CD4-positive, alpha-beta T cell treated with Interleukin-6 for 4 hours (primary cell): ENCODE measurements at regions not wholly inside any gene's neighbourhood (a gene's known extent, or its start where the extent isn't known, plus 50 kb on each side); places are given as distances from the start of the nearest gene placed in this dataset.

Experiments used
- DNase-seq: peaks from one replicate; pipeline ENCODE4 v3.0.0-alpha.2; 2020; ENCODE audit warnings: mixed read lengths

GRCh38 chrX:49773993-49774392 is 55.1 kb upstream of the PAGE4 start:
- no peak for DNase-seq

- DNase-seq: no peak
These were observed 61.9 kb upstream of the PAGE4 start for GRCh38 chrX:49767236-49767635.

GRCh38 chrX:49762175-49762720 is 66.5 kb upstream of the PAGE1 start:
- no peak for DNase-seq

GRCh38 chrX:49761481-49761880 is 65.7 kb upstream of the PAGE1 start:
- DNase-seq: peak; percentile 5

- DNase-seq: no peak
These were observed 64.6 kb upstream of the PAGE1 start for GRCh38 chrX:49760290-49760890.

- DNase-seq: no peak
These were observed 60.9 kb upstream of the PAGE1 start for GRCh38 chrX:49756692-49757091.

- peak; percentile 55 for DNase-seq
These were observed 58.6 kb upstream of the PAGE1 start for GRCh38 chrX:49754233-49754857.

- no peak for DNase-seq
These were observed 57.9 kb upstream of the PAGE1 start for GRCh38 chrX:49753691-49754090.

GRCh38 chrX:49748211-49748956 is 52.6 kb upstream of the PAGE1 start:
- no peak for DNase-seq

GRCh38 chrX:49746306-49746705 is 50.5 kb upstream of the PAGE1 start:
- no peak for DNase-seq
